GM19035 (cell line): ENCODE measurements at regions not wholly inside any gene's neighbourhood (a gene's known extent, or its start where the extent isn't known, plus 50 kb on each side); places are given as distances from the start of the nearest gene placed in this dataset.

ENCODE experiments used
- ATAC-seq: cut with Tn5 transposase; IDR thresholded peaks from one replicate; pipeline ENCODE4 v1.9.1; 2021; ENCODE audit not compliant: unreplicated experiment

- peak; percentile 43 for ATAC-seq
Measured at GRCh38 chr1:212557739-212558692, 50.5 kb upstream of the ATF3 start.

GRCh38 chr1:212558693-212559480, 49.7 kb upstream of the ATF3 start:
- ATAC-seq = peak; percentile 92
